ENCODE measurements at regions not wholly inside any gene's neighbourhood (a gene's known extent, or its start where the extent isn't known, plus 50 kb on each side); places are given as distances from the start of the nearest gene placed in this dataset.

- TF ChIP-seq EZH2 (IDR thresholded peaks at IDR 0.05; ENCODE audit: low read depth) (no peak), CTCF (conservative IDR thresholded peaks at IDR 0.05) (no peak)
Observed at GRCh38 chr10:111967547-111967946, 216.0 kb downstream of the GPAM start.
